ENCODE measurements at regions not wholly inside any gene's neighbourhood (a gene's known extent, or its start where the extent isn't known, plus 50 kb on each side); places are given as distances from the start of the nearest gene placed in this dataset.

GRCh38 chr2:192414794-192415193 is 220.1 kb upstream of the TMEFF2 start:
- Histone ChIP-seq H3K4me3 (ENCODE audit: low read depth, low read length) (no peak overlapping the region), H3K4me1 (ENCODE audit: control insufficient read depth, insufficient read depth, low read length) (no peaks in the 10 kb centered on the region), H3K27ac (ENCODE audit: extremely low read depth, low read depth, low read length) (no peak overlapping the region), H3K9me3 (ENCODE audit: control insufficient read depth, insufficient read depth, low read depth, low read length) (no peaks in the 10 kb centered on the region), H3K36me3 (ENCODE audit: control insufficient read depth in 2 of 2, insufficient read depth in 1 of 2, low read length in 2 of 2) (no peaks in the 10 kb centered on the region)
- CTCF ChIA-PET, result no interaction called here
- TF ChIP-seq PRDM10 (tag by site-specific recombination; IDR thresholded peaks at IDR 0.05) (no peak), ZNF394 (tag by site-specific recombination; IDR thresholded peaks at IDR 0.05; ENCODE audit: borderline replicate concordance) (no peak), CTCF (tag by site-specific recombination; IDR thresholded peaks at IDR 0.05) (no peak), ZNF248 (tag by site-specific recombination; IDR thresholded peaks at IDR 0.05) (no peak), ZNF239 (tag by site-specific recombination; IDR thresholded peaks at IDR 0.05) (no peak), EGR2 (tag by site-specific recombination; IDR thresholded peaks at IDR 0.05; ENCODE audit: low read depth) (no peak), ZNF610 (tag by site-specific recombination; IDR thresholded peaks at IDR 0.05; ENCODE audit: borderline replicate concordance) (no peak), ZFP69B (tag by site-specific recombination; IDR thresholded peaks at IDR 0.05) (no peak), TCF7L2 (IDR thresholded peaks at IDR 0.05; ENCODE audit: borderline replicate concordance, low read depth, low read length) (no peak), ZNF558 (tag by site-specific recombination; IDR thresholded peaks at IDR 0.05) (no peak), PRDM4 (tag by site-specific recombination; IDR thresholded peaks at IDR 0.05) (no peak), PBX3 (CRISPR knock-in tag; IDR thresholded peaks at IDR 0.05) (no peak), ZNF629 (tag by site-specific recombination; IDR thresholded peaks at IDR 0.05) (no peak), HOXA7 (CRISPR knock-in tag; IDR thresholded peaks at IDR 0.05; ENCODE audit: borderline replicate concordance) (no peak), ZNF138 (tag by site-specific recombination; IDR thresholded peaks at IDR 0.05; ENCODE audit: borderline replicate concordance) (no peak), ZNF211 (tag by site-specific recombination; IDR thresholded peaks at IDR 0.05; ENCODE audit: low read depth) (no peak)
- POLR2A ChIA-PET, result no interaction called here
